ENCODE measurements at regions not wholly inside any gene's neighbourhood (a gene's known extent, or its start where the extent isn't known, plus 50 kb on each side); places are given as distances from the start of the nearest gene placed in this dataset.

DNA sequence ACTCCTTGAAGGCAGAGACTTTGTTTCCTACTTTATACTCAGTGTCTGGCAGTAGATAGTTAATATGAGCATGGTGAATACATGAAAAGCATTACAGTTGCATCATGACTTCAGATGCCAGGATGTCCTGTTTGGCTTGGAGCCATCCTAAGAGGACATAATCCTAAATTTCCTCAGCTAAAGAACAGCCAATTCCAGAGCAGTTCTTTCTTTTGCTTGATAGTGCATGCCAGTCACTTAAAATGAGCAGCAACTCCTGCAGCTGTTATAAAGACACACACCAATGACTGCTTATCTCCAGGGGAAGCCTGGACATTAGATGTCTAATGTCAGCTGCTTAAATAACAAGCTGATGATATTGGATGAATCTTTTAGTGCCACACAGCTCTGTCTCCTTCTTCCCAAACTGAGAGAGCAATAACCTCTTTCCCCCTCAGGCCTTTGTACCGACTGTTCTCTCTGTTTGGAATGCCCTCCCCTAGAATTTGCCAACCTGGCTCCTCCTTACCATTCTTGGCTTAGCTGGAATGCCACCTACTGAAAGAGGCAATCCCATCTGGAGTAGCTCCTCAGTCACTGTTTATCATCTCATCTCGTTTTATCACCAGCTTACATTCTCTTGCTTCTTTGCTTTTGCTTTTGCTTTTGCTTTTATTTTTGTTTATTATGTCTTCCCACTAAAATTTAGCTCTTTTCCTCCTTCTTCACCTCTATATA lies 100.8 kb upstream of the USP38 start:
- DNase-seq: no peak

DNA sequence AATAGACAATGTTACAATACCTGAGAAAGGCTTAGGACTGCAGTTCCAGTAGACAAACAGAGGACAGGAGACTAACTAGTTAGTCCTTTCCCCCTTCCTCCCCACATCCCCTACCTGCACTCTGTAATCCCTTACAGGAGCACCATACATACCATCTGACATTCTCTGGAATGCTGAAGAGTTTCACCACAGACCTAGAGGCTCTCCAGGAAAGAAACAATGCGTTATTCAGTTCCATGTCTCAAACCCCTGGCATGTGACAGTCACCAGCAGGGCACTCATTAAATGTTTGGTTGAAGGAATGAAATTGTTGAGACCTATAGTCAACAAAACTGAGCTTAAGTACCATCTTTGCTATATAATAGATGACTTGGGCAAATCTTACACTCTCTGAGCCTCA lies 100.2 kb upstream of the USP38 start:
- no peak for DNase-seq

DNA sequence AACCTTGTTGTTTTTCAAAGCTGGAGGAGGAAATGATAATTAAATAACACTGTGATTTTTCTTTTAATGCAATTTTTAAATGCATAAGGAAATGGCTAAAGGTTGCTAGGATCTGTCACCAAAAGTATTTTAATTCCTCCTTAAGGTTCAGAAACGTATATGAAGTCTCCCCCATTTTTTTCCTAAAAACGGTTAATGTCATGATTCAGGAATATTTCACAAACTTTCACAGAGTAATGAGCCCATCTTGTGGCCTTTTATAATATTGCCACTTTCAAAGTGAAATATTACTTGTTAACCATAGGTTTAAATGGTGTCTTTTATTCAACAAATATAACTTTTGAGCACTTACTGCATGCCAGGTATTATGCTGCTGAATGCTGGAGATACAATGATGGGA lies 99.5 kb upstream of the USP38 start:
- DNase-seq: no peak

DNA sequence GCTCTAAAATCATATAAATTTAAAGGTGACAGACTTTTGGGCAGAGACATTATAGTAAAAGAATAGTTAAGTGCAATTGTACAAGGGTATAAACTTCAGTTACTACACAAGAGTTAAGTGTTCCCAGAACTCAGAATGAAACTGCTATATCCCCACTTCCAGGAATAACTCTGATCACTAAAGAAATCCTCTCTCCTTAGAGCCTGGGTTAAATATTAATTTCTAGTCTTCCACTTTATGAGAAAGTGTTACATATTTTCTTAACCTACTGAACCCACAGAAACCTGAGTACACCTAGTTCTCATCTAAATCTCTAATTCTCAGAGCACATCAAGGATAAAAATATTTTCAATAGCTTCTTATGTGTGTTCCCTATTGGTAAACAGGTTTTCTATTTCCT lies 99.1 kb upstream of the USP38 start:
- no peak for DNase-seq

DNA sequence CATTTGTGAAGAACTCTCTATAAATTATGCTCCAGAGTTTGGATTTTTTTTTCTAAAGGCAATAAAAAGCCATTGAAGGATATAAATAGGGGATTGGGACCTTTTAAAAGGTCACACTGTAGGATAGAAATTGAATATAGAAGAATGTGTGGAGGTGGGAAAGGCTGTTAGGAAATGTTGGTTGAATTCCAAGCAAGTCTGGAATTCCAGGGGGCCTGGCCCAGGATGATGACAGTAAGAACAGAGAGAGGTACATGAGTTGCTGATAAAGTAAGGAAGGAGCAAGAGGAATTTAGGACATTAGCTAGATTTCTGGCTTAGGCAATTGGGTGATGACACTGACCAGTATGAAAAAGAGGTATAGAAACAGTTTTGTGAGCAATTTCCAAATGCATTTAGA lies 95.4 kb upstream of the USP38 start:
- no peak for DNase-seq

DNA sequence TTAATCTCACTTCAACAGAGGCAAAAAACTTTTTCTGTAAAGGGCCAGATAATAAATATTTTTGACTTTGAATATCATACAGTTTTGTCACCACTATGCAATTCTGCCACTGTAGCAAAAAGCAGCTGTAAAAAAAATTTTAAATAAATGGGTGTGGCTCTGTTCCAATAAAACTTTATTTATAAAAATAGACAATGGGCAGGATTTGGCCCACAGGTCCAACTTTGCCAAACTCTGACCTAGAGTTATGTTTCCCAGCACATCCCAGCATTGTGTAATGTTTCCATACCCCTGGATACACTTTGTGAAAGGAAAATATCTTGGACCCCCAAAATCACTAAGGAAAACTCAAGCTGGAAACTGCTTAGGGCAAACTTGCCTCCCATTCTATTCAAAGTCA lies 94.9 kb upstream of the USP38 start:
- DNase-seq: no peak

DNA sequence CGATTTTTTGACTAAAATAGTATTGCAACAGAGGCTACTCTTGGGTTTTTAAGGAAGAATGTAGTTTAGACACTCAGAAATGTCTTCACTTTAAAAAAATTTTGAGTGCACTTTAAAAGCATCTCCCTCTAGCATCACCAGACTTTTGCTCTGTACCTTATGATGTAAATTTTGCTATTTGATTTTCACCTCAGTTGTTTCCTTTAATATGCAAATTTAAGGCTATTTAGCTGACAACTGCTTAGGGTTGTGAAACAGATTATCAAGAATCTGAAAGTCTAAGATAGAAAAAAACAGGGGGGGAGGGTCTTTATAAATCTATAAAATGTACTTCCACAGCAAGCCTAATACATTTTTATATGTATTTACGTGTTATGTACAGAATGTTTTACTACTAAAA lies 92.9 kb upstream of the USP38 start:
- DNase-seq: no peak

DNA sequence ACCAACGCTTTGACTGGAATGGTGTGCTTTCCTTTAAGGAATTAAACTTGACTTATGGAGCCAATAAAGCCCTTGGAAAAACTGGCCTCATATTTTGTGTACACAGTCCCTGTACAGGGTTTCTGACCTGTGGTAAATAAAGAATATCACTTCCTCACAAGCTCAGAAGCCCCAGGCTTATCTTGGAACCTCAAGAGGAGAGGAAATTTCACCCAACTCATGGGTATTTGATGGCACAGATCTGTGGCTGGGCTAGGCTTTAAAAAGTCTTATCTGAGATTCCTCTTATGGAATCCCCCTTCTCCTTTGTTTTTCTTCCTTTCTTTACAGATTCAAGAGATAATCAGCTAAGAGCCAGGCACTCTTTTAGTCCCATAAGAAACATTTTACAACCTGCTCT lies 89.3 kb upstream of the USP38 start:
- no peak for DNase-seq

DNA sequence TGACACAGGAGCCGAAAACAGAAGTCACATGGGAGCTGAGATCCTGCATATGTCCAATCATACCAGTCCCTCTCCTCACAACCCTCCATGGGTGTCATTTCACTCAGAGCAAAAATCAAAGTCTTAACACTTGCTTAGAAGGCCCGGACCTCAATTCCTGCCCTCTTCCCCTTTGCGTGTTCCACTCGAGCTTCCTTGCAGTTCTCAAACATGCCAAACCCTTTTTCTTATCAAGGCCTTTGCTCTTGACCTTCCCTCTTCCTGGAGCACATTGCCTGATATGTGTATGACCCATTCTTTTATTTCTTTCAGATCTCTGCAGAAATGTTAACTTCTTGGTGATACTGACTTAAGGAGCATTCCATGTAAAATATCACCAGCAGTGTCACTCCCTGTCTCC lies 87.0 kb upstream of the USP38 start:
- no peak for DNase-seq

DNA sequence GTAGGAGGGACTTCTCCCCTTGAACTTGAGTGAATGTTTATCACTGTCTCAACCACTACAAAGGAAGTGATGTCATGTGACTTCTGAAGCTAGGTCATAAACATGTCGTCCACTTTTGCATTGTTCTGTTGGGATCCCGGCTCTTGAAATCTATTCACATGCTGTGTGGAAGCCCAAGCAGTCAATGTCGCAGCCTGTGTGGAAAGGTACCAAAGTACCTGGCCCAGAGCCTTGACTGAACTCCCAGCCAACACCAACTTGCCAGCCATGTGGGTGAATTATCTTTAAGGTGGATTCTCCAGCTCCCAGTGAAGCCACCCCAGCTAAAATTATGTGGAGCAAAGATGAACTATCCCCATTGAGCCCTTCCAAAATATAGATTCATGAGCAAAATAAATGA lies 85.0 kb upstream of the USP38 start:
- no peak for DNase-seq

DNA sequence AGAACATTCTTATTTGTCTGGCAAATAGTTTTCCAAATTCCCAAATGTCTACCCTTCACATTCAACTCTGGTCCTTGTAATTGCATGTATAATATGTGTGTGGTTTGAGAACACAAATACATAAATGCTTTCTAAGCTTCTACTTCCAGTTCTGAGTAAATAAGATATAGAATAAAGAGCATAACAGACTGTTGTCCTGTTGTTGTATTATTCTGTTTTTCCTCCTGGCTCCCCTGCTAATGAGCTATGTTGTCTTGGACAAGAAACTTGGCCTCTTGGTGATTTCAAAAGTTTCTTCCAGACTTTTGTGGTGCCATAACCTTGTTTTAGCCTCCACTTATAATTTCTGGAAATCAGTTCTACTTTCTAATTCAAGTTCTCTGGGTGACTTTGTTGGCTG lies 75.3 kb upstream of the USP38 start:
- DNase-seq: no peak

DNA sequence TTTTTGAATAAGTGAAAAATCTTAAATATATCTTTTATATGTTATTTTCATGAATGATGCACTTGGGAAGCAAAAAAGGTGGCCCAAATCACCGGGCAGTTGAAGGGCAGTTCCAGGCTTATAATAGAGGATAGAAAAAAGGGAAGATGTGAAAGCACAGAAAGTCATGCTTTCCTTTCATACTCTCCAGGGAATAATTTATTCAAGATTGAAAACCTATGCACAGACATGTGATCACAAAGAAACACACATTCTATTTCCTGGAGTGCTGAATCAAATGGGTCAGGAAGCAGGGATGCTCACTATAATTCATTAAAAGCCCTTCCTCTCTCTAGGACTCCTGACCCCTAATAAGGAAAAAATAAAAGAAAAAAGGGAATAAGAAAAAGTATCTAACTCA lies 66.1 kb upstream of the USP38 start:
- DNase-seq: no peak

DNA sequence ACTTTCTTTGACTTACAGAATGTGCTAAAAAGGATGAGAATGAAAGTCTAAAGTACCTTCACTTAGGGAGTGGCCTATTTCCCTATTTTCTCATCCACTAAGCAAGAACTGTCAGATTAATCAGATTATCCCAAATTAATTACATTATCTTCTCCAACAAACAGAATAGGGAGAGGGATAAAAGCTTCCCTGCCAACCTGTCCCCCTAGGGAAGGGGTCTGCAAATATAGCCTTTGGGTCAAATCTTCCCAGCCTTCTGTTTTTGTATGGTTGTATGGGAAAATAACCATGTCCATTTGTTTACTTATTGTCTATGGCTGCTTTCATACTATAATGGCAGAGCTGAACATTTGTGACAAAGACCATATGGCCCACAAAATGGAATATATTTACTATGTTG lies 57.1 kb upstream of the USP38 start:
- no peak for DNase-seq

DNA sequence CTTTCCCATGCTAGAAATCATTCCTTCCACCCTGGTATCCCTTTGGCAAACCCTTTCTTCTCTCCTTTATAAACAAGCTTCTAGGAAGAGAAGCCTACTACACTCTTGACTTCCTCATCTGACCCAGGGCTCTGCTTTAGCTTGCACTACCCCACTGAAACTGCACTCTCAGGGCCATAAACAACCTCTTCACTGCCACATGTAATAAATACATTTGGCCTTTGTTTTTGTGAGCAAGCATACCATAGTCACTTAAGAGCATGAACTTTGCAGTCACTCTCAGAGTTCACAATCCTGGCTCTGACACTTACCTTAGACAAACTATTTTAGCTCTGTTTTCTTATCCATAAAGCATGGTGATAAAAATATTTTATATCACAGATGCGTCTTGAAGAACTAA lies 50.7 kb upstream of the USP38 start:
- no peak for DNase-seq

Measured in T-helper 1 cell (primary cell).